ENCODE measurements at regions not wholly inside any gene's neighbourhood (a gene's known extent, or its start where the extent isn't known, plus 50 kb on each side); places are given as distances from the start of the nearest gene placed in this dataset.
A peak's percentile ranks its signal among the peaks of the same experiment; 100 is the strongest.

DNA sequence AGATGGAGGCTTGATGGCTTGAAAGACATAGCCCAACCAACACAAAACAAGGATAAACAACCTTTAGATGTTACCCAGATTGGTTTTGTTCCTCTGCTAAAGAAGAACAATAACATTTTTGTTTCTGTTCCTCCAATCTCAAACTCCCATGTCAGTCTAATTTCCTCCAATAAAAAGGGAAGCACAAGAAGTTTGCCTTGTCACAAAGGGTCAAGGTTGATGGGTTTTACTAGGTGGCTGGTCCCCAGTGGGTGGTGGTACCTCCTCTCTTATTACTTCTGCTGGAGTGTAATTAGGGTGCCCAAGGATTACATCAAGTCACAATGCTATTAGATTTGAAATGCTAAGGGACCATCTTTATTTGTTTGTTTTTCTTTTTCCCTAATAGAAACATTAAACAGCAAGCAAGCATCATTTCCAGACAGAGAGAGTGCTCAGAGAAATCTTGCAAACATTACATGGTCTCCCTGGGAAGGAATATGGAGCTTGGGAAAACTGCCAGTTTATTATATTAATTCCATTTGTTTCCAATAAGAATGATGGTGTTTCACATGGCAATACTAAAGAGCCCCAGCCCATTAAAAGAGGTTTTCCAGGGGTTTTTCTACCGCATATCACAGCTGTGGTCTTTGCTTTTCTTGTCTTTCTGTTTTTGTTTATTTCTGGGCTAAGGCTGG, 78.3 kb upstream of the AOAH start:
- peaks cover 5% of the 10 kb centered on the region for H3K4me1 Mint-ChIP-seq
- H3K4me3 Mint-ChIP-seq: no peak overlapping the region
- H3K9me3 Mint-ChIP-seq: peaks cover 11% of the 10 kb centered on the region
- peak overlapping the region; percentile 78 for H3K27ac Mint-ChIP-seq (ENCODE audit: unreplicated experiment)
- H3K27me3 Mint-ChIP-seq (ENCODE audit: low read depth): no peaks in the 10 kb centered on the region
- TF ChIP-seq, protein P1, sequence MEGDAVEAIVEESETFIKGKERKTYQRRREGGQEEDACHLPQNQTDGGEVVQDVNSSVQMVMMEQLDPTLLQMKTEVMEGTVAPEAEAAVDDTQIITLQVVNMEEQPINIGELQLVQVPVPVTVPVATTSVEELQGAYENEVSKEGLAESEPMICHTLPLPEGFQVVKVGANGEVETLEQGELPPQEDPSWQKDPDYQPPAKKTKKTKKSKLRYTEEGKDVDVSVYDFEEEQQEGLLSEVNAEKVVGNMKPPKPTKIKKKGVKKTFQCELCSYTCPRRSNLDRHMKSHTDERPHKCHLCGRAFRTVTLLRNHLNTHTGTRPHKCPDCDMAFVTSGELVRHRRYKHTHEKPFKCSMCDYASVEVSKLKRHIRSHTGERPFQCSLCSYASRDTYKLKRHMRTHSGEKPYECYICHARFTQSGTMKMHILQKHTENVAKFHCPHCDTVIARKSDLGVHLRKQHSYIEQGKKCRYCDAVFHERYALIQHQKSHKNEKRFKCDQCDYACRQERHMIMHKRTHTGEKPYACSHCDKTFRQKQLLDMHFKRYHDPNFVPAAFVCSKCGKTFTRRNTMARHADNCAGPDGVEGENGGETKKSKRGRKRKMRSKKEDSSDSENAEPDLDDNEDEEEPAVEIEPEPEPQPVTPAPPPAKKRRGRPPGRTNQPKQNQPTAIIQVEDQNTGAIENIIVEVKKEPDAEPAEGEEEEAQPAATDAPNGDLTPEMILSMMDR (conservative IDR thresholded peaks at IDR 0.05): no peak
- no peak for DNase-seq (ENCODE audit: low read depth, low spot score)
- H3K36me3 Mint-ChIP-seq (ENCODE audit: low read depth): peaks cover 2% of the 10 kb centered on the region

DNA sequence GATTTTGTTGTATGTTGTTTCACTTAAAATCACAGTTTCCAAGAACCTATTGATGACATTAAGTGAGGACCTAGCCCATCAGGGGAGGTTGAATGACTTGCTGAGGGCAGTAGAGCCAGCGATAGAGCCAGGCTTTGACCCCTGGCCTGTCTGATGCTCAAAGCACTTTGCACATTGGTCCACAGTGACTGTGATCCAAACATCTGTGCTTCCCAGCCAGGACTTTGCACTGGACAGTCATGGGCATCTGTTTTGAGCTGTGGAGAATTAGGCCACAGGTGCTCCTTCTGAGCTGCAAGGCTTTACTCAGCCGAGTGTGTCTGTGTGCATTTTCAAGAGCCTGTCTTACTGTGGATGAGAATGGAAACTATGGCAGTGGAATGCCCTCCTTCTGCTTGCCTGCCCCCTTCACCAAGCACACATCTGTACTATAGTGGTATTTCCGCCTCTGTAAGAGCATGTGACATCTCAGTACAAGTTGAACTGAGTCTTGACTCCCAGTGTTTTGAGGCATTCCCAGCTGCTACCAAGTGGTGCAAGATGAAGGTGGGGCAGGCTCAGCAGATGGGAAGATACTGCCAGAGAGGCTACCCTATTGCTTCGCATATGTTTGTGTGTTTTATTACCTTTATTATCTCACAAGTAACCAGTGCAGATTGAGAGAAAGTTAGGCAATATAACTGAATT, 72.7 kb upstream of the AOAH start:
- Mint-ChIP-seq H3K9me3 (peaks cover 4% of the 10 kb centered on the region), H3K27ac (ENCODE audit: unreplicated experiment) (no peak overlapping the region), H3K27me3 (ENCODE audit: low read depth) (no peaks in the 10 kb centered on the region), H3K4me3 (no peak overlapping the region), H3K4me1 (peaks cover 13% of the 10 kb centered on the region), H3K36me3 (ENCODE audit: low read depth) (peaks cover 2% of the 10 kb centered on the region)
- TF ChIP-seq, protein P1 (conservative IDR thresholded peaks at IDR 0.05): no peak
- no peak for DNase-seq (ENCODE audit: low read depth, low spot score)

DNA sequence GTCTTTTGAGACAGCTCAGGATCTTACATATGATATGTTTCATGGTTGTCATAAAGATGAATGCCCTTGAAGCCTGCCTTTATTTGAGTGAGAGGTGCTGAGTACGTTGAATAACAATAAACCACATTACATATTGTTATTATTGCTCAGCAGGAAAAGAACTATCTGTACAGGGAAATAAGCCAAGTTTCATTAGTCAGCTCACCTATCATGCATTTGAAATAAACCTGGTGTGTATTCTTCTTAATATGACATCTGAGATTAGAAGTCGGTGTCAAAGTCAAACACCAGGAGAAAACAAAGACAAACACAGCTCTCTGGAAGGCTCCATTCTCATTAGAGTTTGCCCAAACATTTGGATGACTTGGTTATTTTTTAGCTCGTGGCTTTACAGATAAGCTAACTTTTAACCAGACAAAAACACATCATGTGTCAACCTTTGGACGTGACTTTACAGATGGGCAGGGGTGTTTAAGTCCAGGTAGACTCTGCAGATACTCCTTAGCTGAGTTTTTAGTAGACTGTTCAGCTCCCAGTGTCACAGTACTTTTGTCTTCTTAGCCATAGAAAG, 71.2 kb upstream of the AOAH start:
- Mint-ChIP-seq H3K4me3 (no peak overlapping the region), H3K36me3 (ENCODE audit: low read depth) (peaks cover 2% of the 10 kb centered on the region), H3K9me3 (peaks cover 4% of the 10 kb centered on the region), H3K27me3 (ENCODE audit: low read depth) (no peaks in the 10 kb centered on the region), H3K27ac (ENCODE audit: unreplicated experiment) (no peak overlapping the region), H3K4me1 (peaks cover 13% of the 10 kb centered on the region)
- DNase-seq (ENCODE audit: low read depth, low spot score): no peak
- TF ChIP-seq, protein P1 (conservative IDR thresholded peaks at IDR 0.05): no peak

- Mint-ChIP-seq H3K4me3 (no peak overlapping the region), H3K36me3 (ENCODE audit: low read depth) (peaks cover 2% of the 10 kb centered on the region), H3K27me3 (ENCODE audit: low read depth) (no peaks in the 10 kb centered on the region), H3K4me1 (peaks cover 13% of the 10 kb centered on the region), H3K9me3 (no peaks in the 10 kb centered on the region), H3K27ac (ENCODE audit: unreplicated experiment) (peak overlapping the region; percentile 29)
- no peak for DNase-seq (ENCODE audit: low read depth, low spot score)
- TF ChIP-seq, protein P1 (conservative IDR thresholded peaks at IDR 0.05): no peak
These were observed 70.4 kb upstream of the AOAH start for GRCh38 chr7:36794689-36795088.

- H3K27me3 Mint-ChIP-seq (ENCODE audit: low read depth): no peaks in the 10 kb centered on the region
- H3K27ac Mint-ChIP-seq (ENCODE audit: unreplicated experiment): peak overlapping the region; percentile 22
- TF ChIP-seq, protein P1 (conservative IDR thresholded peaks at IDR 0.05): no peak
- no peaks in the 10 kb centered on the region for H3K36me3 Mint-ChIP-seq (ENCODE audit: low read depth)
- H3K4me1 Mint-ChIP-seq: peaks cover 13% of the 10 kb centered on the region
- no peak overlapping the region for H3K4me3 Mint-ChIP-seq
- no peak for DNase-seq (ENCODE audit: low read depth, low spot score)
- H3K9me3 Mint-ChIP-seq: no peaks in the 10 kb centered on the region
These were observed 68.1 kb upstream of the AOAH start for GRCh38 chr7:36792421-36792820.
